IPS-18a (cell line): ENCODE measurements at regions not wholly inside any gene's neighbourhood (a gene's known extent, or its start where the extent isn't known, plus 50 kb on each side); places are given as distances from the start of the nearest gene placed in this dataset.

Experiments
- H3K27ac ChIP-seq: one replicate; pipeline ENCODE4 v1.5.1; 2013; ENCODE audit warnings: low read length
- H3K27me3 ChIP-seq: one replicate; pipeline ENCODE4 v1.6.1; 2013; ENCODE audit warnings: mild to moderate bottlenecking, low read length; ENCODE audit not compliant: control insufficient read depth, insufficient read depth
- H3K36me3 ChIP-seq: one replicate; pipeline ENCODE4 v1.6.1; 2013; ENCODE audit warnings: low read depth, low read length; ENCODE audit not compliant: control insufficient read depth
- H3K4me1 ChIP-seq: one replicate; pipeline ENCODE4 v1.6.1; 2013; ENCODE audit warnings: low read depth, low read length; ENCODE audit not compliant: control insufficient read depth
- H3K4me3 ChIP-seq: one replicate; pipeline ENCODE4 v1.5.1; 2013; ENCODE audit warnings: low read length
- H3K9ac ChIP-seq: one replicate; pipeline ENCODE4 v1.6.1; 2013; ENCODE audit warnings: mild to moderate bottlenecking, low read length, moderate library complexity
- H3K9me3 ChIP-seq: one replicate; pipeline ENCODE4 v1.6.1; 2013; ENCODE audit warnings: low read depth, low read length; ENCODE audit not compliant: control insufficient read depth

- no peak overlapping the region for H3K4me3 ChIP-seq
- no peak overlapping the region for H3K27ac ChIP-seq
- peaks cover 6% of the 10 kb centered on the region for H3K9me3 ChIP-seq
- peaks cover 39% of the 10 kb centered on the region for H3K27me3 ChIP-seq
- H3K4me1 ChIP-seq = no peaks in the 10 kb centered on the region
- no peak overlapping the region for H3K9ac ChIP-seq
- H3K36me3 ChIP-seq = no peaks in the 10 kb centered on the region
Measured at GRCh38 chr16:6852643-6853225, 479.9 kb upstream of the RBFOX1 start.

DNA sequence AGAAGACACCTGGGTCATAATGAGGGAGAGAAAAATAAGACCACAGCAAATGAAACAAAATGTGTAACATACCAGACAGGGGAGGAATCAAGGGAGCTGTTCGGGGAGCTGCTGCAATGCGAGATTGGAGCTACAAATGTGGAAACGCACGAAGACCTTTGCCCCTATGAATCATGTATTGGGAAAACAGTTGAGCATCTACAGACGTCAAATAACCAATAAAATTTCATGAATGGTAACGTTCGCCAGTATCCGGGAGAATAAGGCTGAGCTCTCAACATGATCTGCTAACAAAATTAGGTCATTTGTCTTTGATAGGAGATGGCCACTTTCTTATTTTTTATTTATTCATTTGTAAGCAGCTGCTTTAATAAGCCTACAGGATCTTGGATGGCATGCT is 486.2 kb upstream of the RBFOX1 start:
- Histone ChIP-seq H3K9ac (no peak overlapping the region), H3K36me3 (no peaks in the 10 kb centered on the region), H3K4me3 (no peak overlapping the region), H3K9me3 (peaks cover 4% of the 10 kb centered on the region), H3K27me3 (no peaks in the 10 kb centered on the region), H3K4me1 (no peaks in the 10 kb centered on the region), H3K27ac (no peak overlapping the region)

DNA sequence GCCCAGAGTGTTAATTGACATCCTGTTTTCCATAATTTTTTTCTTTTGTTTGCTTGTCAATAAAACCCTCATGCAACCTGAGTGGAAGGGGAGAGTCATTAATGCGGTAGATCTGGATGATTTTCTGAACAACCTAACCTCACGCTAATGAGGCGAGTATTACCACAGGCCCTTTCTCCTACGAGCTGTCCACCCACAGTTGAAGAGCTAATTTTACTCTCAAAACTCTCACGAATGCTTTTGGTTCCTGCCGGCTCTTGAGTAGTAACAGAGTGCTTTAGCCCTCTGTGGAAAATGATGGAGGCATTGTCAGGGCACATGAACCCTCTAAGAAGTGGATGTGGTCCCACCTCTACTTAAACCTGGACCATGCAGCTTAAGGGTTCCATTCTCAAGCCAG is 491.3 kb upstream of the RBFOX1 start:
- H3K4me3 ChIP-seq = no peak overlapping the region
- H3K27me3 ChIP-seq = no peaks in the 10 kb centered on the region
- peaks cover 2% of the 10 kb centered on the region for H3K9me3 ChIP-seq
- no peak overlapping the region for H3K27ac ChIP-seq
- no peak overlapping the region for H3K9ac ChIP-seq
- H3K4me1 ChIP-seq = no peaks in the 10 kb centered on the region
- H3K36me3 ChIP-seq = no peaks in the 10 kb centered on the region

DNA sequence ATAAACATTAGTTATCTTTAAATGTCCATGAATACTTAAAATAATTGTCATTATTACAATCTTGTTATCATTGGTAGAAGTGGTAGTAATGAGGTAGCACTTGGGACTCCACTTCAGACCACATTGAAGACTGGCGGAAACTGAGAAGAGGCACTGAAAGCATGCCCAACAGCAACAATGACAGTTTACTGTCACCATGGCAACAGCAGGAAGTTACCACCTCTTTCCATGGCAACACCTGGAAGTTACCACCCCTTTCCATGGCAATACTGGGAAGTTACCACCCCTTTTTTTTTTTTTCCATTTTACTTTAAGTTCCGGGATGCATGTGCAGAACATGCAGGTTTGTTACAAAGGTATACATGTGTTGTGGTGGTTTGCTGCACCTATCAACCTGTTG is 494.9 kb upstream of the RBFOX1 start:
- Histone ChIP-seq H3K27me3 (no peaks in the 10 kb centered on the region), H3K9me3 (no peaks in the 10 kb centered on the region), H3K9ac (no peak overlapping the region), H3K27ac (no peak overlapping the region), H3K4me3 (no peak overlapping the region), H3K4me1 (no peaks in the 10 kb centered on the region), H3K36me3 (no peaks in the 10 kb centered on the region)

GRCh38 chr16:6836766-6837165 is 495.9 kb upstream of the RBFOX1 start:
- no peaks in the 10 kb centered on the region for H3K36me3 ChIP-seq

DNA sequence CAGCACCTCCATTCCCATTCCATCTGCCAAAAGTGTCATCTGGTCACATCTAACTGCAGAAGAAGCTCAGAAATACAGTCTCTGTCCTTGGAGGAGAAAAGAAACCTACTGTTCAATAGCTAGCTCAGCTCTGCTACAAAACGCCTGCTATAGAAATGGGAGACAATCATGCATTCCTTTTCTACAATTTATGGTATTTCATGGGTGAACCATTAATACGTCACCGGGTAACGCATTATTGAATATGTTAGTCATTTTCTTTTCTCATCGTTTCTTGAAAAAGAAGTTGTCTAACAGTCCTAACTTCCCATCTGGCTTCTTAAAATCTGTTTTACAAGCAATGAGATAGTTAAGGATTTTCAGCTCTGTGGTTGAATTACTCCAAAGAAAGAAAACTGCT is 496.7 kb upstream of the RBFOX1 start:
- Histone ChIP-seq H3K9me3 (no peaks in the 10 kb centered on the region), H3K4me3 (no peak overlapping the region), H3K36me3 (no peaks in the 10 kb centered on the region), H3K27ac (no peak overlapping the region), H3K9ac (no peak overlapping the region), H3K4me1 (no peaks in the 10 kb centered on the region), H3K27me3 (no peaks in the 10 kb centered on the region)

More at GRCh38 chr16:6836766-6837165, 495.9 kb upstream of the RBFOX1 start:
- Histone ChIP-seq H3K9me3 (no peaks in the 10 kb centered on the region), H3K27ac (no peak overlapping the region), H3K4me1 (no peaks in the 10 kb centered on the region), H3K4me3 (no peak overlapping the region), H3K9ac (no peak overlapping the region), H3K27me3 (no peaks in the 10 kb centered on the region)

GRCh38 chr16:6835516-6835915 is 497.1 kb upstream of the RBFOX1 start:
- Histone ChIP-seq H3K9me3 (no peaks in the 10 kb centered on the region), H3K27me3 (no peaks in the 10 kb centered on the region), H3K4me1 (no peaks in the 10 kb centered on the region), H3K36me3 (no peaks in the 10 kb centered on the region), H3K9ac (no peak overlapping the region), H3K4me3 (no peak overlapping the region), H3K27ac (no peak overlapping the region)

GRCh38 chr16:6828690-6829089 is 504.0 kb upstream of the RBFOX1 start:
- Histone ChIP-seq H3K9me3 (peaks cover 4% of the 10 kb centered on the region), H3K4me1 (no peaks in the 10 kb centered on the region), H3K36me3 (no peaks in the 10 kb centered on the region), H3K9ac (no peak overlapping the region), H3K4me3 (no peak overlapping the region), H3K27me3 (no peaks in the 10 kb centered on the region), H3K27ac (no peak overlapping the region)

GRCh38 chr16:6827931-6828330 is 504.7 kb upstream of the RBFOX1 start:
- Histone ChIP-seq H3K9ac (no peak overlapping the region), H3K27me3 (no peaks in the 10 kb centered on the region), H3K4me3 (no peak overlapping the region), H3K9me3 (peaks cover 4% of the 10 kb centered on the region), H3K27ac (no peak overlapping the region), H3K4me1 (no peaks in the 10 kb centered on the region), H3K36me3 (no peaks in the 10 kb centered on the region)

- H3K4me3 ChIP-seq = no peak overlapping the region
- peaks cover 4% of the 10 kb centered on the region for H3K9me3 ChIP-seq
- H3K4me1 ChIP-seq = no peaks in the 10 kb centered on the region
- H3K9ac ChIP-seq = no peak overlapping the region
- H3K36me3 ChIP-seq = no peaks in the 10 kb centered on the region
- no peaks in the 10 kb centered on the region for H3K27me3 ChIP-seq
- H3K27ac ChIP-seq = no peak overlapping the region
Measured at GRCh38 chr16:6827267-6827666, 505.4 kb upstream of the RBFOX1 start.

- Histone ChIP-seq H3K4me1 (no peaks in the 10 kb centered on the region), H3K27ac (no peak overlapping the region), H3K9ac (no peak overlapping the region), H3K27me3 (no peaks in the 10 kb centered on the region), H3K9me3 (peaks cover 4% of the 10 kb centered on the region), H3K4me3 (no peak overlapping the region), H3K36me3 (no peaks in the 10 kb centered on the region)
Measured at GRCh38 chr16:6822041-6822440, 510.6 kb upstream of the RBFOX1 start.

DNA sequence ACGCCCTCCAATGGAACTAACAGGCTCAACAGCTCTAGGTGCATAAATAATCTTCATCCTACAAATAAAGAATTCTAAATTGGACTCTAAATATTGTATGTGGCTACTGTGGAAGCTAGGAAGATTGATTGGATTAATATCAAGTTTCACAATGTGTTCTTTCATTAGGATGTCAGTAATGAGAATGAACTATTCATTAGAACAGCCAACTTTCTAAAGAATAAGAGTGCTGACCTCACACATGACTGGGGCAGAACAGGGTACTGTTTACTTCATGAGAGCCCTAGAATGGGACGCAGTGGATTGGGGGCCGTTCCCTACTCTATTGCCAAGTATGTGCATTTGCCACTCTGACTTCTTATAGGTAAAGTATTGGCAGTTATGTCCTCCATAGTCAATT is 528.2 kb upstream of the RBFOX1 start:
- H3K27me3 ChIP-seq = no peaks in the 10 kb centered on the region
- H3K9ac ChIP-seq = no peak overlapping the region
- no peaks in the 10 kb centered on the region for H3K4me1 ChIP-seq
- H3K36me3 ChIP-seq = no peaks in the 10 kb centered on the region
- no peak overlapping the region for H3K27ac ChIP-seq
- H3K9me3 ChIP-seq = peaks cover 3% of the 10 kb centered on the region
- no peak overlapping the region for H3K4me3 ChIP-seq
